ENCODE measurements at regions not wholly inside any gene's neighbourhood (a gene's known extent, or its start where the extent isn't known, plus 50 kb on each side); places are given as distances from the start of the nearest gene placed in this dataset.

- TF ChIP-seq, protein P1, sequence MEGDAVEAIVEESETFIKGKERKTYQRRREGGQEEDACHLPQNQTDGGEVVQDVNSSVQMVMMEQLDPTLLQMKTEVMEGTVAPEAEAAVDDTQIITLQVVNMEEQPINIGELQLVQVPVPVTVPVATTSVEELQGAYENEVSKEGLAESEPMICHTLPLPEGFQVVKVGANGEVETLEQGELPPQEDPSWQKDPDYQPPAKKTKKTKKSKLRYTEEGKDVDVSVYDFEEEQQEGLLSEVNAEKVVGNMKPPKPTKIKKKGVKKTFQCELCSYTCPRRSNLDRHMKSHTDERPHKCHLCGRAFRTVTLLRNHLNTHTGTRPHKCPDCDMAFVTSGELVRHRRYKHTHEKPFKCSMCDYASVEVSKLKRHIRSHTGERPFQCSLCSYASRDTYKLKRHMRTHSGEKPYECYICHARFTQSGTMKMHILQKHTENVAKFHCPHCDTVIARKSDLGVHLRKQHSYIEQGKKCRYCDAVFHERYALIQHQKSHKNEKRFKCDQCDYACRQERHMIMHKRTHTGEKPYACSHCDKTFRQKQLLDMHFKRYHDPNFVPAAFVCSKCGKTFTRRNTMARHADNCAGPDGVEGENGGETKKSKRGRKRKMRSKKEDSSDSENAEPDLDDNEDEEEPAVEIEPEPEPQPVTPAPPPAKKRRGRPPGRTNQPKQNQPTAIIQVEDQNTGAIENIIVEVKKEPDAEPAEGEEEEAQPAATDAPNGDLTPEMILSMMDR (IDR thresholded peaks at IDR 0.05) = no peak
- TF ChIP-seq POLR2A (IDR thresholded peaks at IDR 0.05) = no peak
Observed at GRCh38 chrX:479273-479981, 92.7 kb upstream of the PPP2R3B start.

All from lower leg skin (tissue), 3 donors.